ENCODE measurements at regions not wholly inside any gene's neighbourhood (a gene's known extent, or its start where the extent isn't known, plus 50 kb on each side); places are given as distances from the start of the nearest gene placed in this dataset.

GRCh38 chr17:71530248-71530647, 590.6 kb upstream of the SOX9 start:
- no peaks in the 10 kb centered on the region for H3K4me1 ChIP-seq
- H3K36me3 ChIP-seq: no peaks in the 10 kb centered on the region
- DNase-seq (ENCODE audit: low spot score in 2 of 2): no peak
- no peak overlapping the region for H3K4me3 ChIP-seq
- H3K27ac ChIP-seq: no peak overlapping the region
- no peaks in the 10 kb centered on the region for H3K9me3 ChIP-seq
- intact Hi-C loops (cut with DNase I): no loop called here
- TF ChIP-seq, protein P1, sequence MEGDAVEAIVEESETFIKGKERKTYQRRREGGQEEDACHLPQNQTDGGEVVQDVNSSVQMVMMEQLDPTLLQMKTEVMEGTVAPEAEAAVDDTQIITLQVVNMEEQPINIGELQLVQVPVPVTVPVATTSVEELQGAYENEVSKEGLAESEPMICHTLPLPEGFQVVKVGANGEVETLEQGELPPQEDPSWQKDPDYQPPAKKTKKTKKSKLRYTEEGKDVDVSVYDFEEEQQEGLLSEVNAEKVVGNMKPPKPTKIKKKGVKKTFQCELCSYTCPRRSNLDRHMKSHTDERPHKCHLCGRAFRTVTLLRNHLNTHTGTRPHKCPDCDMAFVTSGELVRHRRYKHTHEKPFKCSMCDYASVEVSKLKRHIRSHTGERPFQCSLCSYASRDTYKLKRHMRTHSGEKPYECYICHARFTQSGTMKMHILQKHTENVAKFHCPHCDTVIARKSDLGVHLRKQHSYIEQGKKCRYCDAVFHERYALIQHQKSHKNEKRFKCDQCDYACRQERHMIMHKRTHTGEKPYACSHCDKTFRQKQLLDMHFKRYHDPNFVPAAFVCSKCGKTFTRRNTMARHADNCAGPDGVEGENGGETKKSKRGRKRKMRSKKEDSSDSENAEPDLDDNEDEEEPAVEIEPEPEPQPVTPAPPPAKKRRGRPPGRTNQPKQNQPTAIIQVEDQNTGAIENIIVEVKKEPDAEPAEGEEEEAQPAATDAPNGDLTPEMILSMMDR (IDR thresholded peaks at IDR 0.05): no peak
- no peaks in the 10 kb centered on the region for H3K27me3 ChIP-seq

DNA sequence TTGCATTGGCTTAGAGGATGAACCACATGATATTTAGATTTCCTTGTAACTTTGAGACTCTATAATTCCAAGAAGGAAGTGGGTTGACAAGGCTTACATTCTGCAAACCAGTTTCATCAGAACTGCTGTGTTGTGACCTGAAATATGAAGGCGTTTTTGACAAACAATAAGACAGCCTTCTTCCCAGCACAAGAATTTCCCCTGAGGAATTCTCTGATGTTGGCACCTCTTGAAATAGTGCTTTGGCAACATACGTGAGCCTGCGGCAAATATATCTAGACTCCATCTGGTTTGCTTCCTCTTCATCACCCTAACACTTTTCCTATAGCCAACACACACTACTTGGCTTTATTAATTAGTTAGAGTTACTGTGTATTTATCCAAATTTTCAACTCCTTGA, 585.5 kb upstream of the SOX9 start:
- Histone ChIP-seq H3K4me3 (no peak overlapping the region), H3K27me3 (no peaks in the 10 kb centered on the region), H3K9me3 (no peaks in the 10 kb centered on the region), H3K36me3 (no peaks in the 10 kb centered on the region), H3K4me1 (no peaks in the 10 kb centered on the region), H3K27ac (no peak overlapping the region)
- no peak for DNase-seq (ENCODE audit: low spot score in 2 of 2)
- intact Hi-C loops (cut with DNase I): no loop called here
- TF ChIP-seq, protein P1 (IDR thresholded peaks at IDR 0.05): no peak

DNA sequence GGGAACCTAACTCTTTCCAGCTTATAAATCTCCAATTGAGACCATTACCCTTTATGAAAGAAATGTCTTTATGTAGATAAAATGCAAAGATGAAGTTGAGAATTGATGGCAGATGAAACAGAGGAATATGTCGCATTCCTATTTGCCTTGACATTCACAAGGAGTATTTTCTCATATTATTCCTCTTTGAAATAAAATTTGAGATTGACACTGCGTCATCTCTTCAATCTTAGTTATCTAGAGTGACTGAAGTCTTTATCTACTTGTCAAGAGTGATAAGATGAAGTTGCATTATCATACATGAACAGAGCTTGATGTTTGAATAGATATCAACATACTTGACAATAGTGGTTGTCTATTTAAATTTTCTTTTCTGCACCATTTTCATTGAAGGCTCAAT, 574.4 kb upstream of the SOX9 start:
- no peak for DNase-seq (ENCODE audit: low spot score in 2 of 2)
- no peaks in the 10 kb centered on the region for H3K9me3 ChIP-seq
- no peak overlapping the region for H3K27ac ChIP-seq
- TF ChIP-seq, protein P1 (IDR thresholded peaks at IDR 0.05): no peak
- no peaks in the 10 kb centered on the region for H3K27me3 ChIP-seq
- intact Hi-C loops (cut with DNase I): no loop called here
- no peak overlapping the region for H3K4me3 ChIP-seq
- no peaks in the 10 kb centered on the region for H3K4me1 ChIP-seq
- no peaks in the 10 kb centered on the region for H3K36me3 ChIP-seq

GRCh38 chr17:71547904-71548303, 572.9 kb upstream of the SOX9 start:
- TF ChIP-seq, protein P1 (IDR thresholded peaks at IDR 0.05): no peak

DNA sequence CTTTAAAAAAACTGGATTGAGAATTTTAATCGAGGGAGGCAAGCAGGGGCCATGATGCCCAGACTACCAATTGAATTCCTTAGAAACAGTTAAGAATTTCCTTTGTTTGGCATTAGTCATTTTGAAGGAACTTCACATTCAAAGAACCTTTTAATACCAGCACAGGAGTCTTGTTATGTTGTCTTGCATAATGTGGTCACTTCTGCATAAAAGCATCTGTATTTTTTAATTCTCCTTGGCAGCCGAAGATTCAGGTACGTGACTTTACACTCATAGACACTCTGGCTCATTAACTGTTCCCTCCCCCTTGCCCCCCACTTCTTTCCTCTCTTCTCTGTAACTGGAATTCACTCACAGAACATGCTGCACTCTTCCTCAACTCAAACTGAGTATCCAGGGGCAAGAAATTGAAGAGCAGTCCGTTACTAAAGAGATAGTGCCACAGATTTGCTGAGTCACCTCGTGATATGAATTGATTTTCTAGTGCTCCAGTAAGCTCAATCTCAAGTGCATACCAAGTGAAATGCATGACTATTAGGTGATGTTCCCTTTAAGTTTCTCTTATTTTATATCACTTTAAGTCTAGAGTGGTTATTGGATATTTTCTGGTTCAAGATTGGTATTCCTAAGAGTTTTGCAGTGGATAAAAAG, 572.2 kb upstream of the SOX9 start:
- H3K4me3 ChIP-seq: no peak overlapping the region
- no peaks in the 10 kb centered on the region for H3K36me3 ChIP-seq
- DNase-seq (ENCODE audit: low spot score in 2 of 2): no peak
- H3K27ac ChIP-seq: no peak overlapping the region
- no peaks in the 10 kb centered on the region for H3K4me1 ChIP-seq
- H3K27me3 ChIP-seq: no peaks in the 10 kb centered on the region
- no peaks in the 10 kb centered on the region for H3K9me3 ChIP-seq
- intact Hi-C loops (cut with DNase I): no loop called here
- TF ChIP-seq, protein P1 (IDR thresholded peaks at IDR 0.05): no peak

More at GRCh38 chr17:71547904-71548303, 572.9 kb upstream of the SOX9 start:
- H3K4me1 ChIP-seq: no peaks in the 10 kb centered on the region
- H3K36me3 ChIP-seq: no peaks in the 10 kb centered on the region
- DNase-seq (ENCODE audit: low spot score in 2 of 2): no peak
- intact Hi-C loops (cut with DNase I): no loop called here
- no peaks in the 10 kb centered on the region for H3K9me3 ChIP-seq
- no peak overlapping the region for H3K4me3 ChIP-seq
- H3K27me3 ChIP-seq: no peaks in the 10 kb centered on the region
- no peak overlapping the region for H3K27ac ChIP-seq

GRCh38 chr17:71550675-71551074, 570.1 kb upstream of the SOX9 start:
- Histone ChIP-seq H3K27ac (no peak overlapping the region), H3K36me3 (no peaks in the 10 kb centered on the region), H3K9me3 (no peaks in the 10 kb centered on the region), H3K27me3 (no peaks in the 10 kb centered on the region), H3K4me3 (no peak overlapping the region), H3K4me1 (no peaks in the 10 kb centered on the region)
- TF ChIP-seq, protein P1 (IDR thresholded peaks at IDR 0.05): no peak
- no peak for DNase-seq (ENCODE audit: low spot score in 2 of 2)
- intact Hi-C loops (cut with DNase I): no loop called here
